GM12865 (cell line): ENCODE measurements at regions not wholly inside any gene's neighbourhood (a gene's known extent, or its start where the extent isn't known, plus 50 kb on each side); places are given as distances from the start of the nearest gene placed in this dataset.
A peak's percentile ranks its signal among the peaks of the same experiment; 100 is the strongest.

Experiments used
- DNase-seq: peaks from one replicate; pipeline ENCODE4 v3.0.0; 2010; ENCODE audit warnings: low read depth
- H3K4me3 ChIP-seq: 2 replicates; pipeline ENCODE4 v1.5.1; 2011; ENCODE audit warnings: mild to moderate bottlenecking, low read depth, low read length, control low read depth
- CTCF ChIP-seq: IDR thresholded peaks from 2 replicates; pipeline ENCODE4 v1.5.1; 2011; ENCODE audit warnings: low read length, control low read depth, low read depth, inconsistent platforms; ENCODE audit not compliant: insufficient read depth; ENCODE audit errors: missing control alignments

- peak; percentile 48 for TF ChIP-seq CTCF
- H3K4me3 ChIP-seq = no peak overlapping the region
- peak; percentile 72 for DNase-seq
Observed at GRCh38 chr2:177147093-177147694, 65.4 kb upstream of the HNRNPA3 start.

GRCh38 chr2:177147834-177148445 is 64.7 kb upstream of the HNRNPA3 start:
- peak overlapping the region; percentile 62 for H3K4me3 ChIP-seq
- no peak for TF ChIP-seq CTCF
- DNase-seq = no peak

- DNase-seq = peak; percentile 75
- peak; percentile 92 for TF ChIP-seq CTCF
- H3K4me3 ChIP-seq = peak overlapping the region; percentile 62
Observed at GRCh38 chr2:177148477-177149154, 64.0 kb upstream of the HNRNPA3 start.

- H3K4me3 ChIP-seq = peak overlapping the region; percentile 62
- no peak for TF ChIP-seq CTCF
- no peak for DNase-seq
Observed at GRCh38 chr2:177149155-177149503, 63.5 kb upstream of the HNRNPA3 start.

- no peak overlapping the region for H3K4me3 ChIP-seq
- no peak for DNase-seq
- no peak for TF ChIP-seq CTCF
Observed at GRCh38 chr2:177153805-177154204, 58.8 kb upstream of the HNRNPA3 start.

GRCh38 chr2:177154809-177155208 is 57.8 kb upstream of the HNRNPA3 start:
- H3K4me3 ChIP-seq = no peak overlapping the region
- TF ChIP-seq CTCF = no peak
- DNase-seq = no peak
